ENCODE measurements at regions not wholly inside any gene's neighbourhood (a gene's known extent, or its start where the extent isn't known, plus 50 kb on each side); places are given as distances from the start of the nearest gene placed in this dataset.
"Not testable (repeated sequence)": the region's sequence is repeated elsewhere in the genome, so short reads cannot be mapped to it uniquely, and the experiment has no call there.

DNA sequence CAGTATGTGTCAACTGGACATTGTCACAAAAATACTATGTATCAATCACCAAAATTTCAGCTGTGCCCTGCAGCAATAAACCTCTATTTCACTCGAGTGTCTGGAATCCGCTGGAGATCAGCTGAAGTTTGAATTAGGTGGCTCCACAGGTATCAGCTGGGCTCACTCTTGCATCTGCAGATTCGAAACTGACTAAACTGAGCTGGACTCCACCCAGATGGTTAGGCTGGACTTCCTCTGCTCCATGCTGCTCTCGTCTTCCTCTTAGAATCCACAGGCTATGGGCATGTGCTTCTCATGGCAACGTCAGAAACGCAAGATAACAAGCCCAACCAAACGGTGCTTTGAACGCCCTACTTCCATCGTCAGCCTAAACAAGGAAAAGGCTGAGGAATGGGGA is 565.3 kb upstream of the ROBO2 start:
- no peak for DNase-seq
- intact Hi-C loops (cut with DNase I): no loop called here

DNA sequence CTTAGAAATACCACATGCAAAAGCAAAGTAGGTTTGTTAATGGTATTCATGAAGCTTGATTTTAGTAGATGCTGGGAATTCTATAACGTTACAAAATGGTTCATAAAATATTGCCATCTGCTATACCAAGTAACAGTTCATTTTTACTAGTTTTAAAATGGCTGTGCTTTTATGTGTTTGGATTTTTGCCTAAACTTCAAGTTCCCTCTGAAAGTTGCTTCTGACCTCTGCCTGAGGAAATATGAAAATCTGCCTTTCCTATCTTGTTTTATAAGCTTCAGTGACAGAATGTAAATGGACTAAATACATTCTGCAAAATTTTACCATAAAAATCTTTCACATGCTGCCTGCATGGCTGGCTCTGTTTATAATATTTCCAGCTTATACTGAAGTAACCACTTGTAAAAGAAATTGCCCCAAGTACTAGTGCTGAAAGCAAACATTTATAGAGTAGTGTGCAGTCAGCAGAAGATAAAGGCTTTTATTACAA is 560.7 kb upstream of the ROBO2 start:
- intact Hi-C loops (cut with DNase I): no loop called here
- DNase-seq: no peak

DNA sequence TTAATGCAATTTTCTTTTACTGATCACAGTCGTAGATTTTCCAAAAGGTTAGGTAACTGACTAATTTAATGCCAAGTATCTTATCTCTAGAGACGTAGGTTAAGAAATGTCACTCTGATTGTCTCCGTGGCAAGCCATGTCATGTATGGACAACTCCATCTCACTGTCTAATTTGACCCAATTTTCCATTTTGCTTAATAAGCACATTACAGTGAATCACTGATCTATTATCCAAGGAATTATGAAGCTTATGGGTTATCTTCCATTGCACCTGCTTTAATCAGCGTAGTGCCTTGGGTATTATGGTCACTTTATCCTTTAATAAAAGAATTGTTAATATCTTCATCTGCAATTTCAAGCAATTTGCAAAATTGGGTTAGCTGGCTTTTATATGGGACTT is 557.4 kb upstream of the ROBO2 start:
- no peak for DNase-seq
- intact Hi-C loops (cut with DNase I): no loop called here

DNA sequence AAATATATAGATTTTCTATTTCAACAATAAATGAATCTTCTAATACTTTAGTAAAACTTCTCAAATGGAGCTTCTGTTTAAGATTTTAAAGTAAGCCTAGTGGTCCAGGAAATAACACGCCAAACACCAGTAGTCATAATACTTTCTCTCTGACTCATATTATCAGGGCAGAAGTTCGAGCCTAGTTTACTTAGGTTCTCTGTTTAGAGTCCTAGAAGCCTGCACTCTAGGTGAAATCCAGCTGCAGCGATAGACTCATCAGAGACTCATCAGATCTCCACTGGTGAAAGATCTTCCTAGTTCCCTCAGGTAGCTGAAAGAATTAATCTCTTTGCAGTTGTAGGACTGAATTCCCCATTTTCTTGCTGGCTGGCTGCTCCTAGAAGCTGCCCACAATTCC is 552.5 kb upstream of the ROBO2 start:
- DNase-seq: no peak
- intact Hi-C loops (cut with DNase I): no loop called here

DNA sequence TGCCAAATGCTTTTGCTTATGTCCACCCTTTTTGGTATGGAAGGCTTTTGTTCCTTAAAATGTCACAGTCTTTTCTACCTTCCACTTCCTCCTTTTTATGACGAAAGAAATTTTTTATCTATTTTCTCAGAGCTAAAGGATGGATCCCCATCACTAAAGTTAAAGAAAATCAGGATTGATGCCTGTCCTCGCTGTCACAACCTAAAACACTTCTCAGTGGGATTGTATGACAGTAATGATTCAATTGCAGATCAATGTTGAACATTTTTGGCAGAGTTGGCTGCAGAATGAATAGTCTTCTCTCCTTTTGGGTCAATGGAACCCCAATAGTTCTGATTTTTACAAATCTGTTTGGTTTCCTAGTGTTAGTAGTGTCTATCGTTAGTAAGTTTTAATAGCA is 549.8 kb upstream of the ROBO2 start:
- no peak for DNase-seq
- intact Hi-C loops (cut with DNase I): no loop called here

DNA sequence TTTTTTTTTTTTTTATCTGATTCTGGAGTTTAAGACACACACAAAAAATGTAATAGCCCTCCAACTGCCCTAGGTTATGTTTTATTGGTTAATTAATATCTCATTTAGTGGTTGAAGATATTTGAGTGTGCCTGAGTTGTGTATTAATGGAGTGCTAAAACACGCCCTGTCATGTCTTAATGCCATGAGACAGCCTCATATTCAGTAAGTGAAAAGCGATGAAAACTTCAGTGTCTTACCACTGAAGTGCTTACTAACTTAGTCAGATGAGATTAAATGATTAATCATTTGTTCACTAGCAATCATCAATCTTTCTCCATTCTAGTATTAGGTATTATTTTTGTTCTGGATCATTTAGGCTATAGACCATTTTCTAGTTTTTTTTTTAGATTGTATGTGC is 544.7 kb upstream of the ROBO2 start:
- DNase-seq: no peak
- intact Hi-C loops (cut with DNase I): no loop called here

DNA sequence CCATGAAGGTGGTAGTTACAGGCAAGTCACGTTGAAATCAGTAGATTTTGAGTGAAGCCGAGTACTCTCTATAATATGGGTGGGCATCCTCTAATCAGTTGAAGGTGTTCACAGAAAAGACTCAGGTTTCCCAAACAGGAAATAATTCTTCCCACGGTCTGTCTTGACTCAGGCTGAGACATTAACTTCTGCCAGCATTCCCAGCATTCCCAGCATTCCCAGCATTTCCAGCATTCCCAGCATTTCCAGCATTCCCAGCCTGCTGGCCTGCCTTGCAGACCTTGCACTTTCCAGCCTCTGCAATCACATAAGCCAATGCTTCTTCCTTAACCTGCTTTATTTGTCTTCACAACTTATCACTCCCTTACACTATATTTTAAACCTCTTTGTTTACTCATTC is 542.3 kb upstream of the ROBO2 start:
- intact Hi-C loops (cut with DNase I): no loop called here
- no peak for DNase-seq

DNA sequence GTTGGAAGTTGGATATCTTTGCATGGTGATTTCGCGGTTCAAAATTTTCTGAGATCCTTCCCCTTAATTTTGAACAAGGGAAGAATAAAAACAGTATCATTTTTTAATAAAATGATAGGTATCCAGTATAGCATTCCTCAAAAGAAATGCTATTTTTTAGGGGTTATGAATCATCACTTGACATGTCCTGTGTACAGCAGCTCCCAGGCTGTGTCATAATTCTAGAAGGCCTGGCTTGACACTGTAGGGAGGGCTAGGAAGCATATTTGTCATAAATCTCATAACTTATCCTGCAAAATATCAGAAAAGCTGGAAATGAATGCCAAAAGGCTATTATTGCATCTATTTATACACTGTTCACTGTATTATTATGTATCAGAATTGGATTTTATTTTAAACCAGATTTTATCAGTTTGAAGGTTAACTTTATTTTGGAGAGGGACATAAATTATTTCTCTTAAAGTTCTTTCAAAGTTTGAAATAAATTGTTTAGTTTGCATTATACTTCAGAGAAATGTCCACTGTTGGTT is 539.1 kb upstream of the ROBO2 start:
- intact Hi-C loops (cut with DNase I): no loop called here
- DNase-seq: no peak

DNA sequence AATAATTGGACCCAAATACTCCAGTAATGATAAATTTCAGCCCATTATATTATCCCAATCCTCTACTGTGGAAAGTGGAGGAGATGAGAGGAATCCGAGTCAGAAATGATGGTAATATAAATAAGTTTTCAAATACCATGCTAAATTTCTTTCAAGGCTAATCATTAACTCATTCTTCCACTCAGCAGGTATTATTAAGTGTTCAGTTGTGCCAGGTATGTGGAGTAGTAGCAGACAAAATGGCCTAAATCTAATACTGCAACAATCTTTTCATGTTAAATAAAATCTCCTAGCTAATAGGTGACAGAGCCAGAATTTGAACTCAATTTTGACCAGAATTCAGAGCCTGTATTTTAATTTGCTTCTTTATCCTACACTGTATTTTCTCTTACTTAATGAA is 538.6 kb upstream of the ROBO2 start:
- intact Hi-C loops (cut with DNase I): no loop called here
- DNase-seq: no peak

DNA sequence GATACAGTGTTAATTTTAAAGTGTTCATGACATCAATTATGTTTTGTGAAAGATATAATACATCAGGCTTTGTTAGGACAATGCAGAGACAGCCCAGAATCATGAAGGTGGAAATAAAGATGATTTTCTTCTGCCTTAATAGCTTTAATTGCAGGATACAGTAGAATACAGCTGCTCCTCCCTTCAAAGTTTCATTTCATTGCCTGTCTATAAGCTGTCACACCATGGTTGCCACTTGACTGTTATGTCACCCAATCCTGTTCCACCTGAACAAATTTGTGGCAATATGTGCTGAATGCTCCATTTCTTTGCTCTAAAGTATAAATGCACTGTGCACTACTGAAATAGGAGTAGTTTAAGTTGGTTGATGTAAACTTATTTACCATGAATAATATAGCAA is 537.8 kb upstream of the ROBO2 start:
- peak in 3 of 42 donors; percentile 9 to 25 (median 11) for DNase-seq
- intact Hi-C loops (cut with DNase I): no loop called here

DNA sequence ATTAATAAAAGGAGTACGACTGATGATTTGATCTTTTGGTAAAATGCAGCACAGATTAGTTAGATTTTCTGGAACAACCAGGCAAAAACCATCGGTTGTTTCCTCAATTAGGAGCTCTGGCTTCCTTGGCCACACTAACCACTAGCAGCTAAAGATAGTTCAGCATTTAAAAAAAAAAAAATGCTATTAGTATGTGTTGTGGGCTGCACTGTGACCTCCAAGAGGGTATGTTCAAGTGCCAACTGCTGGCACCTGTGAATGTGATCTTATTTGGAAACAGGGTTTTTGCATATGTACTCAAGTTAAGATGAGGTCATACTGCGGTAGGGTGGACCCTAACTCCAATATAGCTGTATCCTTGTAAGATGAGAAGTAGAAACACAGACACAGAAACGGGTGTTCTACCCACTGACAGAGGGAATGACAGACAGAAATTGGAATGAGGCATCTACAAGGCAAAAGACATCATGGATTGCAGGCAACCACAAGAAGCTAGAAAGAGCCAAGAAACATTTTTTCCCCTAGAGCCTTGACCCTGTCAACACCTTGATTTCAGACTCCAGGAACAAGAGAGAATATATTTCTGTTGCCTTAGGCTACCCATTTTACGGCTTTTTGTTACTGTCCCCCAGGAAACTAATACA is 534.6 kb upstream of the ROBO2 start:
- DNase-seq: no peak
- intact Hi-C loops (cut with DNase I): no loop called here

DNA sequence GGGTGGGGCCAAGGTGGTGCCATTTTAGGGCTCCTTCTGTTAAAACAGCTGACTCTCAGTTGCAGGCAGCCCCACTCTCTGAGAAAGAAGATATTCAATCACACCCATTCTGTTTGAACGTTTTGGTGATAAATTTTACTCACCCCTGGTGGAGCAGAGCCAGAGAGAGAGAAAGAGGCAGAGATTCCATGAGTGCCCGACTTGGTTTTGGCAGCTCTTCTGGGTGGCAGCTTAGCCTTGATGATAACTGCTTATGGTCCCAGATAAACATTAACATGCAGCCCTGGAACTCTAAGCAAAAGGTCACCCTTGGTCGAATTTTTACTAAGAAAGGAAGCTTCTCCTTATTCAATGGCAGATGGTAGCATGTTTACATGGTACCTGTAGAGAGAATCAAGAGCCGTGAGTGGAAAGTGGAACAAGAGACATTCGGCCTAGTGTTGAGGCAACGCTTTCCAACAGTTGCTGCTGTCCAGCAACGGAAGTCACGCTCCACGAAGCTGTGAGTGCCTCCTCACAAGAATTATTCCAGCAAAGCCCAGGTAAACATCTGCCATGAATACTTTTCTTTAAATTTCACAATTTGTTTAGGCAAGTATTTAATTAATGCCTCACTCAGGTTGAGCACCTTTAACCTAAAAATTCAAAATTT is 530.6 kb upstream of the ROBO2 start:
- DNase-seq: no peak
- intact Hi-C loops (cut with DNase I): no loop called here

DNA sequence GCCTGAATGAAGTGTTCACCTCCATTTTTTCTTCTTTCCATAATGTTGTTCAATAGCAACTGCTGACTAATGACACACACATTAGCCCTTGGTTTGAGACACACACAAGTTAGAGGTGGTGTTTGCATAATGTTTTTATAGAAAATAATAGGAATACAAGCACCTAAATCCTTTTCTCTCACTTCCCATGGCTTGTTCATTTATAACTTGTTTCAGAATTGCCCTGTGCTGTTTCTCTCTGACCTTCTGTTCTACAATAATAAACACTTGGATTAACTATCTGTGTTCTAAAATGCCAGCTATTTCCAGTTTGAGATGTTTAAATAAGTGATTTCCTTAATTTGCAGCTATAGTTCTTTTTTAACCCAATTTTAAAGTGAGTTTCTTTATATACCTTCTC is 525.1 kb upstream of the ROBO2 start:
- DNase-seq: no peak
- intact Hi-C loops (cut with DNase I): no loop called here

DNA sequence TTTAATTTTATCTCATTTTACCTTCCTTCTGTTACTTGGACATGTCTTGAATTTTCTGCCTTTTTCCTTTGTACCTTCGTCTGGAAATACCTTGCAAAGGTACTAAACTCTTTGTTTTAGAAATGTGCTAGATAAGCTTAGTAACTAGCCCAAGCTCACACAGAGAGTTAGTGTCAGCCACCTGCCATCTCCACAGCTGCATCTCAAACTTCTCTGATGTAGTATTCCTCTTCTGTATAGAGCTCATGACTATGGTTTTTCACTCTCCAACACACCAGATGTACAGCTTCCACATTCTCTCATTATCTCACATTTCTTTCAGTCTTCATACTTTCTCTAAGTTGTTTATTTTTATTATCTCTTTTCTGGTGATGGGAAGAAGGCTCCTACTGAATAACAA is 516.6 kb upstream of the ROBO2 start:
- intact Hi-C loops (cut with DNase I): no loop called here
- DNase-seq: no peak

DNA sequence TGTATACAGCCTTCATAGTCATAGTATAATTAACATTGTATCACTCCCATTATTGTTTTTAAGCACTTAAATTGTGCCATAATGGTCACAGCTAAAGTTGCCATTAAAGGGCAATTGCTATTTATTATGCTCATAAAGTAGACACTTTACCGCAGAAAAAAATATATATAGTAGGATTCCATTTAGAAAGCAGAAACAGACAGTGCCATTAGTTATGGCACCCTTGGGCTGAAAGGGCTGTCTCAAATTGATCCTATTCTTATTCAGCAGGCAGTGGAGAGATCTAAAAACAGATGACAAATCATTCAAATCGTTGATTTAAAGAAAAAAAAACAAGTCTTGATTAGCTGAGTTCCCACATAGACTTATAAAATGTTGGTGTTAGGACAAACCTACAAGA is 514.2 kb upstream of the ROBO2 start:
- DNase-seq: no peak
- intact Hi-C loops (cut with DNase I): no loop called here

DNA sequence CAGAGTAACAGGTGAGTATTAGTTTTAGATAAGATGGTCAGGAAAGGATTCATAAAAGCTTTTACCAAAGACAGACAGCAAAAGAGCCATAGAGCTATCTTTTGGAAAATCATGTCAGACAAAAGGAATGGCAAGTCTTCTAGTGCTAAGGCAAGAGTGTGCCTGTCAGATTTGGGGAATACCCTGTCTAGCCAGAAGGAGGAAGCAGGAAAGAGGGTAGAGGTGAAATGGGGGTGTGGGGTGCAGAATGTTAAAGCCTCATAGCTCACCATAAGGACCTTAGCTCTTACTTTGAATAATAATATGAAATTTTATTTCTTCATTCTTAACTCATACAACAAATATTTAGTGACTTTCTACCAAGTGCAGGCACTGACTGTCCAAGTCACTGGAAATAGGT is 512.1 kb upstream of the ROBO2 start:
- intact Hi-C loops (cut with DNase I): no loop called here
- no peak for DNase-seq

DNA sequence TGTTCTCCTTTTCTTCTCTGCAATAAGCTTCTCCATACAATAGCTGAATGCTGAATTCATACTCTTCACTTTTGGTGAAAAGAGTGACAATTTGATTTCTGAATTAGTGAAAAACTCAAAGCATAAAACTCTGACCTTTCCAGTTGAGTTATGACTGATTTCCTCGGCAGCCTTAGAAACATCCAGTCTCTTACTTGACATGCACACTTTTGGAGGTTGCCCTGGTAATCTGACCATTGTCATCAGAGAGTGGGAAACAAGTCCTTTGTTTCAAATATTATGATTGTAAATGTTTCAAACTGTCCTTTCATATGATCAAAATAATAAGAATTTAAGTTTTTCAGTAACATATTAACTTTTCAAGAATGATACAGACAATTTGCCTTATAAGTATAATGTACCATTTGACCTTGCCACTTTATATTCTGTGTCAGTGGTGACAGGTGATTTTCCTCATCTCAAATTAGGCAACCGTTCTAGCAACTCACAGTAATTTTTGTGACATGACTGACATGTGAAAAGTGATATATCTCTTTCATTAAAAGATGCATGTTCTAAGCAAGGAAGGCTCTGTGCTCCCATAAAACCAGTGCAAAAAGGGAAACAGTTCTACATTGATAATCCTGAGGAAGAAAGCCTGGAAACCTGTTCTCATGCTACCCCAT is 507.6 kb upstream of the ROBO2 start:
- intact Hi-C loops (cut with DNase I): no loop called here
- no peak for DNase-seq

DNA sequence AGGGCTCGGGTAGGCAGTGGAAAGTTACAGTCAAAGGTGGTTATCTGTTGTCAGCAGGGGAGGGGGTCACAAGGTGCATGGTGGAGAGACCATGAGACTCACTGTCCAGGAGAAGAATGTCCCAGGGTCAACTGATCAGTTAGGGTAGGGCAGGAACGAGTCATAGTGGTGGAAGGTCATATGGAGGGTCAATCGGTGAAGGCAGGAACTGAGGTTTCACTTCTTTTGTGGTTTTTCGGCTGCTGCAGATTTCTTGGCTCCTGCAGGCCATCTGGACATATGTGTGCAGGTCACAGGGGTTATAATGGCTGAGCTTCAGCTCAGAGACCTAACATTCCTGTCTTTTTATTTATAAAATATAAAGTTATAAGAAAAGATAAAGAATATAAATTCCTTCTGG is 506.2 kb upstream of the ROBO2 start:
- intact Hi-C loops (cut with DNase I); DNase-seq: not testable (repeated sequence)

DNA sequence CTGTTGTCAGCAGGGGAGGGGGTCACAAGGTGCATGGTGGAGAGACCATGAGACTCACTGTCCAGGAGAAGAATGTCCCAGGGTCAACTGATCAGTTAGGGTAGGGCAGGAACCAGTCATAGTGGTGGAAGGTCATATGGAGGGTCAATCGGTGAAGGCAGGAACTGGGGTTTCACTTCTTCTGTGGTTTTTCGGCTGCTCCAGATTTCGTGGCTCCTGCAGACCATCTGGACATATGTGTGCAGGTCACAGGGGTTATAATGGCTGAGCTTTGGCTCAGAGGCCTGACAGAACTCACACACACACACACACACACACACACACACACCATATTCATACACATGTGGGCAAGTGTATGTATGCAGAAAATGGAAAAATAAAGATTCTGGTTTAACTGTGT is 502.0 kb upstream of the ROBO2 start:
- intact Hi-C loops (cut with DNase I): not testable (repeated sequence)

DNA sequence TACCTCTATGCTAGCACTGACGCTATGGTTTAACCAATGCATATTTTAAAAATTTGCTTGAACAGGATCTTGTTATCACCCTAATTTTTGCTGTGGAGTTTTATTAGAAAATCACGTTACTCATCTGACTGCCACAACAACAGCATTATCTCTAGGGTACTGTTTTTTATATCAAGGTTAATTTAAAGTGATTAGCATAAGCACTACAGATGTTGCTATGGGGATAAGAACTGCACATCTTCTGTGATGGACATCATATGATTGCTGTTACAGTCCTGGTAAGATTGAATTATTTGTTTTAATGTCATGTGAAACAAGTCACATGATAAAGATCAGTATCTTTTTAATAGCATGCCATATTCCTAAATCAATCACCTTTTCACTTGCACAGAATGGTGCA is 492.2 kb upstream of the ROBO2 start:
- intact Hi-C loops (cut with DNase I): no loop called here
- DNase-seq: no peak

More for the DNA sequence above, 502.0 kb upstream of the ROBO2 start:
- DNase-seq: not testable (repeated sequence)

Data from head of caudate nucleus (tissue), 42 donors.